OCI-LY7 (cell line): ENCODE measurements at regions not wholly inside any gene's neighbourhood (a gene's known extent, or its start where the extent isn't known, plus 50 kb on each side); places are given as distances from the start of the nearest gene placed in this dataset.

Experiments used
- EZH2phosphoT487 ChIP-seq: fragments of 200-600 bp; sonication (generic); IDR thresholded peaks from 2 replicates; pipeline ENCODE4 v1.6.1; 2018; ENCODE audit warnings: low read depth, borderline replicate concordance, mild to moderate bottlenecking, mixed run types, antibody characterized with exemption, low read length, moderate library complexity, mixed read lengths
- TF ChIP-seq, protein P1 (sequence below): fragments of 200-600 bp; sonication (generic); conservative IDR thresholded peaks from 2 replicates; pipeline ENCODE4 v1.5.1; 2014; ENCODE audit warnings: mild to moderate bottlenecking, antibody characterized with exemption, low read length, moderate library complexity, mixed read lengths

DNA sequence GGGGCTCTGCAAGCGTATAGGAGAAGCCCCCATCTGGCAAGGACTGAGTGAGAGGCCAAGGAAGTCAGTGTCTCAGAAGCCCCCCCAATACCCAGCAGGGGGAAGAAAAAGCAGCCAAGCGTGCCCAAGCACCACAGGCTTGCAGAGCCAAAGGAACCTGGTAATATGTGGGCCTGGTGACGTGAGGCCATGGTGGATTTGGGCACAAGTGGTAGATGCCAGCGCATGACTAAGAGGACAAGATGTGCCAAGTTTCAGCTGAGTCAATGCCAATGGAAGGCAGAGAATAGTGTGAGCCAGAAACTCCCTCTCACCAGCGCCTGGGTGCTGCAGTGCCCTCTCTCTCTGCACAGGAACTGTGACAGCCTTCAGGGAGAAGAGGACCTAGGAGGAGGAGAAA, 110.0 kb downstream of the QRSL1 start:
- TF ChIP-seq, protein P1, sequence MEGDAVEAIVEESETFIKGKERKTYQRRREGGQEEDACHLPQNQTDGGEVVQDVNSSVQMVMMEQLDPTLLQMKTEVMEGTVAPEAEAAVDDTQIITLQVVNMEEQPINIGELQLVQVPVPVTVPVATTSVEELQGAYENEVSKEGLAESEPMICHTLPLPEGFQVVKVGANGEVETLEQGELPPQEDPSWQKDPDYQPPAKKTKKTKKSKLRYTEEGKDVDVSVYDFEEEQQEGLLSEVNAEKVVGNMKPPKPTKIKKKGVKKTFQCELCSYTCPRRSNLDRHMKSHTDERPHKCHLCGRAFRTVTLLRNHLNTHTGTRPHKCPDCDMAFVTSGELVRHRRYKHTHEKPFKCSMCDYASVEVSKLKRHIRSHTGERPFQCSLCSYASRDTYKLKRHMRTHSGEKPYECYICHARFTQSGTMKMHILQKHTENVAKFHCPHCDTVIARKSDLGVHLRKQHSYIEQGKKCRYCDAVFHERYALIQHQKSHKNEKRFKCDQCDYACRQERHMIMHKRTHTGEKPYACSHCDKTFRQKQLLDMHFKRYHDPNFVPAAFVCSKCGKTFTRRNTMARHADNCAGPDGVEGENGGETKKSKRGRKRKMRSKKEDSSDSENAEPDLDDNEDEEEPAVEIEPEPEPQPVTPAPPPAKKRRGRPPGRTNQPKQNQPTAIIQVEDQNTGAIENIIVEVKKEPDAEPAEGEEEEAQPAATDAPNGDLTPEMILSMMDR = no peak
- TF ChIP-seq EZH2phosphoT487 = no peak
